RKO (cell line): ENCODE measurements at regions not wholly inside any gene's neighbourhood (a gene's known extent, or its start where the extent isn't known, plus 50 kb on each side); places are given as distances from the start of the nearest gene placed in this dataset.
"Not testable (repeated sequence)": the region's sequence is repeated elsewhere in the genome, so short reads cannot be mapped to it uniquely, and the experiment has no call there.

ENCODE experiments used
- DNase-seq: peaks from one replicate; pipeline ENCODE4 v3.0.0-alpha.2; 2016; ENCODE audit warnings: low spot score

GRCh38 chr3:95167748-95168147 is 1104.9 kb downstream of the NSUN3 start:
- DNase-seq: no peak

DNA sequence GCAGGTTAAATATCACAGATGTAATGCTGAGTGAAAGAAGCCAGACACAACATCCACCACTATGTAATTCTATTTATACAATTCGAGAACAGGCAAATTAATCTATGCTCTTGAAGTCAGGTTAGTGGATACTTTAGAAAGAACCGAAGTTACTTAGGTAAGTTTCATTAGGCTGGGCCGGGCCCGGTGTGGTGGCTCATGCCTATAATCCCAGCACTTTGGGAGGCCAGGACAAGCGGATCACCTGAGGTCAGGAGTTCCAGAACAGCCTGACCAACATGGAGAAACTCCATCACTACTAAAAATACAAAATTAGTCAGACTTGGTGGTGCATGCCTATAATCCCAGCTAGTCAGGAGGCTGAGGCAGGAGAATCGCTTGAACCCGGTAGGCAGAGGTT is 1105.7 kb downstream of the NSUN3 start:
- DNase-seq: no peak

- DNase-seq: no peak
Observed at GRCh38 chr3:95172164-95172943, 1109.5 kb downstream of the NSUN3 start.

DNA sequence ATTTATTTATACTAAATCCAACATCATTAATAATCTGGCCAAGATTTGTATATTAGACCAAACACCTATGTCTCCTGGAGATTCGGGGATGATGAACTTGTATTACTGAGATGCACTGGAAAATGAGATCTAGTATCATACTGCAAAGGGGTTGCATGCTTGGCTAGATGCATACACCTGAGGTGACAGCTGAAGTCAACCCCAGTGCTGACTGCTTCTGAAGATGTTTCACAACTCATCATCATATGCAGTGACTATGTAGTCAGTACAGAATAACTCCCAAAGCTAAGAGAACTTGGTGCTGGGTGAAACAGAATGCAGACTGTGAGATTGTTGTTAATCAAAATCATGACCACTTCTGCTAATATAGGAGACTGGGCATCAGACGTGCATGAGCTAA is 1114.2 kb downstream of the NSUN3 start:
- no peak for DNase-seq

DNA sequence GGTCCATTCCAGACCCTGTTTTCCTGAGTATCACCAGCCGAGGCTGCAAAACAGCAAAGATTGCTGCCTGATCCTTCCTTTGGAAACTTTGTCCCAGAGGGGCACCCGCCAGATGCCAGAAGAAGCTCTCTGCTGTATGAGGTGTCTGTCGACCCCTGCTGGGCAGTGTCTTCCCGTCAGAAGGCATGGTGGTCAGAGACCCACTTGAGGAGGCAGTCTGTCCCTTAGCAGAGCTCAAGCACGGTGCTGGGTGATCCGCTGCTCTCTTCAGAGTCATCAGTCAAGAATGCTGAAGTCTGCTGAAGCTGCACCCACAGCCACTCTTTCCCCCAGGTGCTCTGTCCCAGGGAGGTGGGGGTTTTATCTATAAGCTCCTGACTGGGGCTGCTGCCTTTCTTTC is 1121.2 kb downstream of the NSUN3 start:
- DNase-seq: no peak

- DNase-seq: no peak
Observed at GRCh38 chr3:95189348-95189747, 1126.5 kb downstream of the NSUN3 start.

DNA sequence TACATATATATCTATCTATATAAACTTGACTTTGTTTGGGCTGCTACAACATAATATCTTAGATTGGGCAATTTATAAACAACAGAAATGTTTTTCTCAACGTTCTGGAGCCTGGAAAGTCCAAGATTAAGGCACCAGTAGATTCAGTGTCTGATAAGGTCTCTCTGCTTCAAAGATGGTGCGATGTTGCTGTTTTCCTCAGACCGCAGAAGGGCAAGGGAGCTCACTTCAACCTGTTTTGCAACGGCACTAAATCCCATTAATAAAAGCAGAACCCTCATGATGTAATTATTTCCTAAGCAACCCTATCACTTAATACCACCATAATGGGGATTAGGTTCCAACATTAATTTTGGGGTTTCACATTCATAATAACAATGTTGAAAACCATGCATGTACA is 1134.8 kb downstream of the NSUN3 start:
- DNase-seq: no peak

DNA sequence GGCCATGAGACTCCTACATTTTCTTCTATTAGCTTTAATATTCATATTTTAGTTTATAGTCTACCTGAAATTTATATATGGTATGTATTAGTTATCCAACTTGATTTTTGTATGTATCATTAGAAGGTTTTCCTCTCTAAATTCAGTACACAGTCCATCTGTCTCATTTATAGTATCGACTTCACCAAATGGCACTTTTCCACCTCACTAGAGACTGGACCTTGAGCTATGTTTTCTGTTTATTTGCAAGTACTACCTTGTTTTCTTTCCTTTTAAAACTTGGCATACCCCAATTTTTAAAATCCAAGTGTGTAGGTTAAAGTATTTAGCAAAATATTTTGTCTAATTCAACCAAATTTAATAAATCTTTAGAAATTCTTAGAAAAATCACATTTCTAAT is 1137.5 kb downstream of the NSUN3 start:
- DNase-seq: no peak

GRCh38 chr3:95210878-95211277 is 1148.0 kb downstream of the NSUN3 start:
- no peak for DNase-seq

DNA sequence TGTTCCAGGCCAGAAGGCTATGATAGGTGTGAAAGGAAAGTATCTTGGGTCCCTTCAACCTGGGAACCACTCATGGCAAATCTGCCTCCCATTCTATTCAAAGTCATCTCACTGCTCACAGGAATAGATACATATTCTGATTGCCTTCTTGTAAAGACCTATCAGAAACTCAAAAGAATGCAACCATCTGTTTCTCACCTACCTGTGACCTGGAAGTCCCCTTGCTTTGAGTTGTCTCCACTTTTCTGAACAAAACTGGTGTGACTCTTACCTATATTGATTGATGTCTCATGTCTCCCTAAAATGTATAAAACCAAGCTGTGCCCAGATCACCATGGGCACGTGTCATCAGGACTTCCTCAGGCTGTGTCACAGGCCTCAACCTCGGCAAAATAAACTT is 1149.3 kb downstream of the NSUN3 start:
- DNase-seq: no peak

GRCh38 chr3:95215437-95215957 is 1152.6 kb downstream of the NSUN3 start:
- no peak for DNase-seq

DNA sequence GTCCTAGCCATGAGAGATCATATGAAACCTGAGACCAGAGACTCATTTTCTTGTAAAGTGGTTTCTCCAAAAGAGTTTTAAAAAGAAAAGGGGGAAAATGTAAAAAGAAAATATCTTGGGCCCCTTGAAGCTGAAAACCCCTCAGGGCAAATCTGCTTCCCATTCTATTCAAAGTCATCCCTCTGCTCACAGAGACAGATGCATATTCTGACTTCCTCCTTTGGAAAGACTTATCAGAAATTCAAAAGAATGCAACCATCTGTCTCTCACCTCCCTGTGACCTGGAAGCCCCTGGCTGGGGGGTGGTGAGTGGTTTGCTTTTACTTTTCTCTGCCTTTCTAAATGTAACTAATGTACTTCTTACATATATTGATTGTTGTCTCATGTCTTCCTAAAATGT is 1154.8 kb downstream of the NSUN3 start:
- DNase-seq: no peak

GRCh38 chr3:95218484-95218883 is 1155.6 kb downstream of the NSUN3 start:
- DNase-seq: no peak

GRCh38 chr3:95226437-95226836 is 1163.6 kb downstream of the NSUN3 start:
- DNase-seq: no peak

GRCh38 chr3:95227092-95227491 is 1164.2 kb downstream of the NSUN3 start:
- DNase-seq: no peak

GRCh38 chr3:95228416-95228815 is 1165.6 kb downstream of the NSUN3 start:
- DNase-seq: peak; percentile 15

DNA sequence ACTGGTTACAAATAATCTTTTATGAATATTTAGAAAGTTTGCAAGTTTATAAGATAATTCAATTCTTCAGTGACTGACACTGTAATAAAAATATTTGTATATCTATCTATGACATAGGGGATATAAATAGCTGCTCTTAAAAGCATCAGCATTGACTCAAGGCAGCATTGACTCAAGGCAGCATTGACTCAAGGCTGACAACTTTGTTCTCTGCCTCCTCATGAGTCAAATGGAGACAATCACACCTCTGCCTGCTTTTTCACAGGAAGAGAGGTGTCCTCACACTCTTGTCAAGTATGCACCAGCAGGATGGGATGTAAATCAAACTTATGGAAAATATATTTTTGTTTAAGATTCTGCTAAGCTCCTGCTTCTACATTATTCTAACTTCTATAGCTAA is 1173.1 kb downstream of the NSUN3 start:
- peak; percentile 78 for DNase-seq

- DNase-seq: no peak
Observed at GRCh38 chr3:95237783-95238182, 1174.9 kb downstream of the NSUN3 start.

GRCh38 chr3:95240395-95240794 is 1177.5 kb downstream of the NSUN3 start:
- no peak for DNase-seq

DNA sequence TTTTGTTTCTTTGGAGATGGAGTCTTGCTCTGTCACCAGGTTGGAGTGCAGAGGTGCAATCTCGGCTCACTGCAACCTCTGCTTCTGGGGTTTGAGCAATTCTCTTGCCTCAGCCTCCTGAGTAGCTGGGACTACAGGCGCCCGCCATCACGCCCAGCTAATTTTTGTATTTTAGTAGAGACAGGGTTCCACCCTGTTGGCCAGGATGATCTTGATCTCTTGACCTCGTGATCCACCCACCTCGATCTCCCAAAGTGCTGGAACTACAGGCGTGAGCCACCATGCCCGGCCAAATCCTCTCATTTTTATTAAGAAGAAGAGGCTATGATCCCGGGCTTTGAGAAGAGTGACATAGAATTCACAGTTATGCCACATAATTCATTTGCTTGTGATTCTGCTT is 1178.4 kb downstream of the NSUN3 start:
- not testable (repeated sequence) for DNase-seq

- no peak for DNase-seq
Observed at GRCh38 chr3:95246413-95246812, 1183.6 kb downstream of the NSUN3 start.

GRCh38 chr3:95254061-95254460 is 1191.2 kb downstream of the NSUN3 start:
- peak; percentile 7 for DNase-seq

DNA sequence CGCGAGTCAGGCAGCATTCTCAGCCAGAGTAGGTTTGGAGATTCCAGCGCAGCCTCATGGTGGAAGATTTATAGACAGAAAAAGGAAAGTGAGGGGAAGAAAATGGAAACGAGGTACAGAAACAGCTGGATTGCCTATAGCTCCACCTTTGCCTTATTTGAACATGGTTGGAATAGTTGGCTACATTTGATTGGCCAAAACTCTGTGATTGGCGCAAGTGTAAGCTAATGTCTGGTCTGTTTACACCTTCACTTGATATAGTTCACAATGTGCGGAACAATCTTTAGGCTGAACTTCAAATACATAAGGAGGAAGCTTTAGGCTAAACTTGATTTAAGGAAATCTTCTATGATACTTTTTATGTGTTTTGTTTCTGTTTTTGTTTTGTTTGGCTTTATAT is 1191.9 kb downstream of the NSUN3 start:
- DNase-seq: no peak

- DNase-seq: no peak
Observed at GRCh38 chr3:95265129-95265528, 1202.3 kb downstream of the NSUN3 start.
